ENCODE measurements at regions not wholly inside any gene's neighbourhood (a gene's known extent, or its start where the extent isn't known, plus 50 kb on each side); places are given as distances from the start of the nearest gene placed in this dataset.

DNA sequence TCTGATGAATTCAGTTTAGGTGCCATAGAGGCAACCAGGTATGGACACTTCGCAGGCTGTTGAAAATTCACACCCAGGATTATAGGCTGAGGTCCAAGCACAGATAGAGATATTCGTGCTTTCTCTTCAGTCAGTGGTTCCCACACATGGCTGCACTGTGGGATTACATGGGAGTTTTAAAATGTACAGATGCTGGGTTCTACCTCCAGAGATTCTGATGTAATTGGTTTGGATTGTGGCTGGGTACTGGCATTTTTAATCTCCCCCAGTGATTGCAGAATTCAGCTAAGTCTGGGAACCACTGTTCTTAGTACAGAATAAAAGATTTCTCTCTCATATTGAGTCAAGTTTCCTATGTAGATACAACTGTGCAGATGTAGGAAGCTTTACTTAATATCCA is 91.6 kb downstream of the FOXB1 start:
- no peak for DNase-seq

DNA sequence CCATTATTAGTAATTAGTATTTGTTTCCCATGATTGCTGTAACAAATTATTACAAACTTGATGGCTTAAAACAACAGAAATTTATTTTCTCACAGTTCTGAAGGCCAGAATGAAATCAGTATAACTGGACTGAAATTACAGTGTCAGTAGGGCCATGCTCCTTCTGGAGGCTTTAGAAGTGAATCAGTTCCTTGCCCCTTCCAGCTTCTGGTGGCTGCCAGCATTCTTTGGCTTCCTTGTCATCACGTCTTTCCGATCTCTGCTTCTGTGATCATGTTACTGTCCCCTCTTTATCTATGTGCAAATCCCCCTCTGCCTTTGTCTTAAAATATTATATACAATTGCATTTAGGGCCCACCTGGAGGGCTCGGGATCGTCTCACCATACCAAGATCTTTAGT is 92.0 kb downstream of the FOXB1 start:
- no peak for DNase-seq

DNA sequence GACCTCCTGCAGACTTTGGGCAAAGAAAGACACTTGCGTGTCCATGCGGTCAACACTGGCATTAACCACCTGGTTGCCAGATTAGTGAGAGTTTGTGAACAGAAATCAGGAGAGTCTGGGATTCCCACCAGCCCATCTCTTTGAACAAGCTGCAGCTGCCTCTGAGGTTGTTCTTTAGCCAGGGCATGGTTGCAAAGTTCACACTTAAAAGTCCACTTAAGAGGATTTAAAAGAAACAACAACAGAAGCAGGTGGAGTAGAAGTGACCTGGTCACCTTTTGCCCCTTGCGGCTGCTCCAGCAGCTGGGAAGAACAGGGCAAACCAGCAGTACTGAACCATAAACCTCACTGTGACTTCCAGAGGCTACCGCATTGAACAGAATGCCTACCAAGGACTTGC is 97.3 kb downstream of the FOXB1 start:
- no peak for DNase-seq

DNA sequence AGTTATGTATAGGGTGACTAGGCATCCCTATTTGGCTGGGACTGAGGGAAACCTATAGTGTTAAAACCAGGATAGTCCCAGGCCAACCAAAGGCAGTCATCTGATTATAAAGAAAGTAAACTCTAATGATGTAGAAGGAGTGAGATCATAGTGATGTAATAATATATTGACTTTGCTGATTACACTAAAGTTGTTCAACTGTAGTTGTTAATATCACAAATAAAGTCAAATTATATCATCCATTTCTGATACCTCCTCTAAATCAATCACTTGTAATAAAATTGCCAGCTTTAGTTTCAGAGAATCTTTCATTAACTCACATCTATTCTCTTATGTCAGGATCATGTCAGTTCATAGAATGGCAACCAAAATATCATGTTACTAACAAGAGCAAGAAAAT is 98.6 kb downstream of the FOXB1 start:
- no peak for DNase-seq

DNA sequence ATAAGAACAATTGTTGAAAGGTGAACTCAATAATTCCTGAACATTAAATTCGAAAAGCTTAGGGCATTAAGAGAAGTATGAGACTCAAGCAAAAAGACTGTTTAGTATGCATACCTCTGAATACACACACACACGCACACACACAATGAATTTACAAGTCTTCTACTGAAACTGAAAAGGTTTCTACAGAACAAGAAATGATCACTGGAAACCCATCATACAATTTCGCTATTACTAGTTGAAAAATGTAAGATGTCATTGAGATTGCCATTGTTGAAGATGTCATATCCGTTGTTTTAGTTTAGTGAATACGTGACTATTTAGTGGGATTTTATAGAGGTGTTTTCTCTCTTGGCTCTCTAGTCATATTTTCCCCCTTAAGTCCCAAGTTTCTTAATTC is 106.8 kb downstream of the FOXB1 start:
- DNase-seq: no peak

DNA sequence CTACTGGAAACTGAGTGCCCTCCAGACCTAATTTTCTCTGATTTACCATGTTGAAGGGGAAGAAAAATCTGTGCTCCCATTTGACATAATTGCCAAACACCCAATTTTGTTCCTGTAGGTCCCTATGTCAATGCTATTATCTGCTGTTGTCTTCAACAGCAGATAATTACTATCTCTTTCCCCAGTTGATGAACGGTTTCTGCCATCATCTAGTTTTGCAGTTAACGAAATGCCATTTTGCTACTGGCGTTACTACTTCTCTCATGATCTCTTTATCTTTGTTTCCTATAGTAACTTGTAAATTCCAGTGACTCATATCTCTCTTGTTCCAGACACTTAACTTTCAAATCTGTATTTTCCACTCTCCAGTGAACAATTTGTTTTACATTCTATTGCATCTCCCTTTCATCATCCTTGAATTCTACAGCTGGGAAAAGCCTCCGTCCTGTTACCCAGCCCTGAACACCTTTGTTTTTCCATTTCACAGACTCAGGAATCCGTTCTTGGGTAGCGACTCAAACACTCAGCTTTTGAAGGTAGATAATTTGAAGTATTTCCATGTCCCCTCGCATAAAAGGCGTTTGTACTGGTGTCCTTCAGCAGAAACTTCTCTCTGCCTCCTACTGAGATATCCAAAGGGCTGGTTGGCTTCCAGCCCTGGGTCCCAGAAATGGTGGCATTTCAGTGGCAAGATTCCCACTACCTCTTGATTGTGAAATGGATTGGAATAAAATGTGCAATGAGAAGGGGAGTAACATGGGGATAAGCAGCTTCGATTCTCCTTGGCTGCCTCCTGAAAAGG is 111.7 kb downstream of the FOXB1 start:
- DNase-seq: no peak

DNA sequence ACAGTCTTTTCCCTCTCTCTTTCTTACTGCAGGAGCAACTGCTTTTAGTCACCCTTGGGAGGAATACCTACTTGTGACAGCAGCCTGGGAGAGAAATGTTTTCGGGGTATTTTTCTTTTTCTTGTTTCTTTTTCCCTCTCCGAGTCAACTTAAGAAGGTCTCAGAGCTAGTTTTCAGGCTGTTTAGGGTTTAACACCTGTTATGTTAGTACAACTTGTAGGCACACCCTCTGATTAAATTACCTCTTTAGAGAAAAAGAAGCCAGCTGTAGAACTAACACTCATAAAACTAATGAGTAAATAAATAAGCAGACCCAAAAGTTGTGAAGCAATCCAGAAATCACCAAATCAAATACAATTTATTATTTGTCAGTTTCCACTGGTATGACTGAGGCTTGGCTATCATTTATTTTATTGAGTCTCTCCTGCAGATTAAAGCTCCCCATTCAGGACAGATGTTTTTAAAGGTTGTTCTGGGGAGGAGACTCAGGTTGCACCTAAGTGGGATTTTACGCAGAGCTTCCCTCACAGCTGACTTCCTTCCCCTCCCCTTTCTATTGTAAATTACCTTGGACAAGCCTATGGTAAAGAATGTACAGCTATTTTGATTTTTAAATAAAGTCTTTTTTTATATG is 112.5 kb downstream of the FOXB1 start:
- no peak for DNase-seq

DNA sequence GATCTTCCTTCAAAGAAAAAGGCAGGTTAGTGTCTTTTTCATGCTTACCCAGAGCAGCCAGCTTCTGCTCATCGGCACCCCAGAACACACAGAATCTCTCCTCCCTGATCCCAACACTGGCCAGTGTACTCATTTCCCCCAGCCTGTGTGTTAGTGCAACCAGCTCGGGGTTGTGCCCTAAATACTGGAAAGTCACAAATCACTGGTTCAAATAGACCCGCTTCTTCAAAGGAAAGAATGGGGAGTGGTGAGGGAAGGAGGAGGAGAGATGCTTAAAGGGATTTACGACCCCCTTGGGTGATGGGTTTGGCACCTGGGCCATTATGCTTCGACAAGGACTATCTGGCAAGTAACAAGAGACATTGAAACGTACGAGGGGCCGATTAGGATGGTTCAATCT is 114.0 kb downstream of the FOXB1 start:
- DNase-seq: no peak

DNA sequence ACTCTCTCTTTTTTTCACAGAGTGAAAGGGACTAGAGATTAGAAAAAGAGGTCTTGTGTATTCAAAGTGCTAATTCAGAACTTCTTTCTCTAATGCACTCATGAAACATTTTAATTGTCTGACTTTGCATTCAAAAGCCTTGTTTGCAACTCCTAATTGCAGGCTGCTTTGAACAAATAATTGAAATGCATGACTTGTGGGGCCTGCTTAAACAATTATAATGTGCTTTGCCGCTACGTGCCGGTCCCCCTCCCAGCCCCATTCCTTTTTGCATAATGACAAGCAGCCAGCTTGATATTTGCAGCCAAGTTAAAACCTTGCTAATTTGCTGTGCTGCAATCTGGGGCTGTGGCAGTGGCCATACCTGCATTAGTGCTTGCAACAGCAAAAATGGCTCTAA is 114.5 kb downstream of the FOXB1 start:
- no peak for DNase-seq

DNA sequence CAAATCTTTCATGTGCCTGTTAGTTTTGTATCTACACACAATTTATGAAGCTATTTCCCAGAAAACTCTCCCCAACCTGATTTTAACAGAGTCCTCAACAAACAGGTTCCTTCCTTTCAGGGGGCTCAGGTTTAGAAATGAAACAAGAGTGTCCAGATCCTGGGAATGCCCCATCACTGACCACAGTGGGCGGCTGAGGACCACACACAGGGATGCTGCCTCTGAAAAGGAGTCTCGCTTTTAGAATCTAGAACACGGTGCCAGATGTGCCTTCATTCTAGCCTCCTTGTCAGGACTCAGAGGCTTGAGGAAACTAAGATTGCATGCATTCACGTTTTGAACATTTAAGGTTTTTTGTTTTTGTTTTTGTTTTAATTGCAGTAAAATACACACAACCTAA is 115.0 kb downstream of the FOXB1 start:
- no peak for DNase-seq

DNA sequence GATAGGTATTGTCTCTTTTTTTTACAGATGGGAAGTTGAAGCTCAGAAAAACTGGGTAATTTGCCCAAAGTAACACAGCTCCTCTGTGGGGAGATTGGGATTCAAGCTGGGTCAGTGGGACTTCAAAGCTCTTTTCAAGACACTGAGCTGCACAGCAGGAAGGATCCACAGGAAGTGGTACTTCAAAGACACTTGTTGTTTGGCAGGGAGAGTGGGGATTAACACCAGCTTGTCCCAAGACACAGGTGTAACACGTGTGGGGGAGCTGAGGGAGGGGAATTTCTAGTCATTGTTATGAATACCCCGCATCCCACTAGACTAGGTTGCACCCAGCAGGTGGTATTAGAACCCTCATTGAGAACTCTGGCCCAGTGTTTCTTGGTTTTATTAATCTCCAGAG is 116.0 kb downstream of the FOXB1 start:
- no peak for DNase-seq

DNA sequence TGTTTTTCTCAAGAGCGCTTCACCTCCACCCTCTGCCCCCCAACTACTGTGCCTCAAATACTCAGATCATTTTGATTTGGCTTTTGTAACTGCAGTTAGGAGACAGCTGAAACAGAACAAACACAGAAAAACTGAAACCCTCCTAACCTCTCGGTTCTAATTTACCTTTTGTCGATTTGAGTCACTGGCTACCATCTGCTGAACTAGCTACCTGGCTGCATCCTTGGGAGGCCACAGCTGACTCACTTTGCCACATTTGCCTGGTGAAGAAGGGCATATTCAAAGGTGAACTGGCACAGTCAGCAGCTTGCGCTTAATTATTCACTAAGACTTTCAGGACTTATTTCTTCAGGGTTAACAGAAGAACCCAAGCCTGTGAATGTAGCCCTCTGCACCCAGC is 117.7 kb downstream of the FOXB1 start:
- DNase-seq: no peak

DNA sequence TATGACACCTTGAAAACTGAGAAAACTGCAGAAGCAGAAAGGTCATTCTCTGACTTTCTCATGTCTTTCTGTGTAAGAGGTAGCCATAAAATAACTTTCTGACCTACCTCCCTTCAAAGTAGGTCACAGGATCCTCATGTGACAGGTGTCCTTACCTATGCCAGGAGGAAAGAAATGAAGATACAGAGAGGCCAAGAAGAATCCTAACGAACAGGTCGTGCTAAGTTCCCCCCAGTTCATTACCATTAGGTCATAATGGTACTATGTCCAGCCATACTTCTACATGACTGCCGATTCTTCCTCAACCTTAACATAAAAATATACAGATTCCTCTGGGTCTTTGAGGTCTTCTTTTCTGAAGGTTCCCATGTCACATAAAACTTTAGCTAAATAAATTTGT is 118.6 kb downstream of the FOXB1 start:
- no peak for DNase-seq

DNA sequence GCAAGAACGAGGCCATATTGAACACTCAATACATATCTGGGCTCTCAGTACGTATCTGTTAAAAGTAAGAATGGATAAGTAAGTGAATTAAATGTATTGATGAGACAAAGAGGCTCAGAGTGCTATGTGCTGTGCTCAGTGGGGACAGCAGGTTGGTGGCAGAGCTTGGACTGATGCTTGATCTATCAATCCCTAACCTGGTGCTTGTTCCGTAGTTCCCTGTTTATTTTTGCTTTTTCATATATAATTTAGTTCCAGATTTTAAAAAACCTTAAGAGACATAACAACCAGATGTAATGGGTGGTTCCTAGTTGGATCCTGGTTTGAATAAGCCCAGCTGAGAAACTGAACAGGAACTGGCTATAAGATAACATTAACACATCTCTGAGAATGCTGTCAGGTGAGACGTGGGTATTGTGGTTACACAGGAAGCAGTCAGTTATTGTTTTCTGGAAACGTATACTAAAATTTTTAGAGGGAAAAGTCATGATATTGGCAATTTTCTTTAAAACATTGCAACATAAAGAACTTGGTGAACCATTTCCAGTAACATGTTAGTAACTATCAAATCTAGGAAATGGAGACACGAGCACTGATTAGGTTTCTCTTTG is 120.5 kb downstream of the FOXB1 start:
- no peak for DNase-seq

DNA sequence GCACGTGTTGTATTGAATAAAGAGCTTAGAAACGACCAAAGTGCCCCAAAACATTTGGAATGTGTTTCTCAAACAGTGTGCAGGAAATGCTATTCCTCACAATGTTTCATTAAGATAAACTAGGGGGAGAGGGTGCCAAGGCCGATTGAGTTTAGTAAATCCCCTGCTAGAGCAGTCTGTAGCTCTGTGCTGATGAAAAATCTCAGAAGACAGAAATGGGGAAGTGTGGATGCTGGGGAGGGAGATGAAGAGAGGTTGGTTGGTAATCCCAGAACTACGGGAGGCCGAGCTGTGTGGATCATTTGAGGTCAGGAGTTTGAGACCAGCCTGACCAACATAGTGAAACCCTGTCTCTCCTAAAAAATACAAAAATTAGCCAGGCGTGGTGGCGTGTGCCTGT is 121.2 kb downstream of the FOXB1 start:
- no peak for DNase-seq

DNA sequence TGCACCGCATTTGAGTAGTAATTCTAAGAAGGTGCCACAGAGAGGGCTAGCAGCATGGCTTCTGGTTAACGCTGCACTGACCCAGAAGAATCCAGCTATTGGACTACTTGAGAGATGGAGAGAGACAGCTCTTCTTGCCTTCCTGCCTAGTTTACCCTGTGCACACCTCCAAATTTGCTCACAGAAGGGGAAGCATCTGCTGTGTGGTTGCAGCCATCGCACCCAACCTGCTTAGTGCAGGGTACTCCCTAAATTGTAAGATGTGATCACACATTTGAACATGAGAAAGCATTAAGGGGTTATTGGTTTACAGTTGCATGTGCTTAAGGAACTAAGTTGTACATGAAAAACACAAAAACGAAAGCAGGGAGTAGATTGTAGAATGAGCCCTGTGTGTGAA is 122.1 kb downstream of the FOXB1 start:
- no peak for DNase-seq

DNA sequence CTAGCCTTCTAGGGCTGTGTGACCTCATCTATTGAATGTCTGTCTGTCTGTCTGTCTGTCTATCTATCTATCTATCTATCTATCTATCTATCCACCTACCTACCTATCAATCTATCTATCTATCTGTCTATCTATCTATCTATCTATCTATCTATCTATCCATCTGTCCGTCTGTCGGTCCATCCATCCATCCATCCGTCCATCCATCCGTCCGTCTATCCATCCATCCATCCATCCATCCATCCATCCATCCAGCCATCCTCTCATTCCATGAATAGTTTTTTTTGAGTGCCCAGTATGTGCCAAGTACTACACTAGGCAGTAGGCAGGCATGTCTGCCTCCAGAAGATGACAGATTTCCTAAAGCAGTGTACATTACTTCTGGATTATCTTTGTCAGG is 122.5 kb downstream of the FOXB1 start:
- no peak for DNase-seq

DNA sequence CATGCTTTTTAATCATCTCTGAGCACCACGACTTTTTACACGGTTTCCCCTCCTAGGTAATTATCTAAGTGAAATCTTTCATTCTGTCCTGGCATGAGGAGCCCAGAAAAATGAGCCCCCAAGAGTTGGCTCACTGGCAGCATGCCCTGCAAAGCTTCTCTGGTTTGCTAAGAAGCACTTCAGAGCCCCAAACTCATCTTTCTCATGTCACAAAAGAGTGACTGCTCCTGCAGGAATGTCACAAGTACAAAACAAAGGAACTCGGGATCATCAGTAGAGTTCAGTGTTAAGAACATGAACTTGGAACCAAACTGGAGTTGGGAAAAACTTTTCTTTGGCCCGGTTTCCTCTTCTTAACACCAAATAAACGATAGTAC is 123.9 kb downstream of the FOXB1 start:
- no peak for DNase-seq

DNA sequence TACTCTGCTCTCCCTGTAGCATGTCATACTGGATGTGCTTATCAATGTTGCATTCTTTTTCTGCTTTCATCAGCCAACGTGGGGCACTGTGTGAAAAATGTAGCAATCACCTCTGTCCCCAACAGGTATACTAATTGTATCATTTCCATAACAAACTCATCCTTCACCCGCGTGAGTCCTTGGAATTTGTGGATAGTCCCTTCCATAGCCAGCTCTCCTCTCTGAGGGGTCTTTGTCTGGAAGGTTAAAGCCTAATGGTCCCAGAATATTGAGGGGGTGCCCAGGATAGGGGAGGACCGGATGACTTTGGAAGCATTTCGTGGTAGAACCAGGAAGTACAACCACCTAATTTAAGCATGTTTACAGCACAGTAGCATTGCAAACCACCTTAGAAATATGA is 124.6 kb downstream of the FOXB1 start:
- no peak for DNase-seq

DNA sequence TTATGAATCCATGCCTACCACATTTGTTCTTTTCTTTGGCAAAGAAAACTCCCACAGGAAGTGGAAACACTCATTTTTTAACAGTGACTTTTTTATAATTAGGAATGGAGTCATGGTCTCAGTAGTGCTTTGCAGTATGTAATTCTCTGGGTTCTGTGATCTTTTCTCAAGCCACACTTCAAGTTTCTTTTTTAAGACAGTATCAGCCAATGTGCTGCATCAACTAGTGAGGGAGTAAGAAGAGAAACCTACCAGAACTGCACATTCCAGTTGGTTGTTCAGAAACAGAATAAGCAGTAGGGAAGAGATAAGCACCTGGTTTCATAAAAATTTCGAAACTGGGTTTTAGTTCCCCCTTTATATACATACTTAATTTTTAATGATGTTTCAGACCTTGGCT is 126.3 kb downstream of the FOXB1 start:
- no peak for DNase-seq

DNA sequence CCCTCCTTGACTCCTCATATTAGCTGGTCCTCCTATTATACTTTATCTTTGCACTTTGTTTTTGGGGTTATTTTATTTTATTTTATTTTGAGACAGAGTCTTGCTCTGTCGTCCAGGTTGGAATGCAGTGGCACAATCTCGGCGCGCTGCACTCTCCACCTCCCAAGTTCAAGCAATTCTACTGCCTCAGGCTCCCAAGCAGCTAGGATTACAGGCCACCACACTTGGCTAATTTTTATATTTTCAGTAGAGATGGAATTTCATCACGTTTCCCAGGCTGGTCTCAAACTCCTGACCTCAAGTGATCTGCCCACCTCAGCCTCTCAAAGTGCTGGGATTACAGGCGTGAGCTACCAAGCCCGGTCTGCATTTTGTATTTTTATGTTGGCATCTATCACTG is 126.7 kb downstream of the FOXB1 start:
- DNase-seq: no peak

DNA sequence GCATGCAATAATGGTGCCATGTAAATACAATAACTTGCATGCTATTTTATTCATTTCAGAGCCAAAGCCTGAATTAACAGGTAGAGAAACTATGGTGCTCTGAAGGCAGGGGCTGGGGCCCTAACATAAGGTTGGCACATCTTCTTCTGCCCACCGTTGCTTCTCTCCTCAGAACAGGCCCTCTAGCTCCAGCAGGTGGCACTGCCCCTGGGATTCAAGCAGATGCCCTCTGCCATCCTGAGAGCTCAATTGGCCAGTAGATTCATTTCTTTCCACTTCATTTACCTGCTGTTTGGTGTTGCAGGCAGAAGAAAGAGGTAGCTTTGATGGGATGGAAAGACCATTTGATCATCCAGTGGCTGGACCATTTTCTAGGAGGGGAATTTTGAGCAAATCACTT is 130.5 kb downstream of the FOXB1 start:
- no peak for DNase-seq

DNA sequence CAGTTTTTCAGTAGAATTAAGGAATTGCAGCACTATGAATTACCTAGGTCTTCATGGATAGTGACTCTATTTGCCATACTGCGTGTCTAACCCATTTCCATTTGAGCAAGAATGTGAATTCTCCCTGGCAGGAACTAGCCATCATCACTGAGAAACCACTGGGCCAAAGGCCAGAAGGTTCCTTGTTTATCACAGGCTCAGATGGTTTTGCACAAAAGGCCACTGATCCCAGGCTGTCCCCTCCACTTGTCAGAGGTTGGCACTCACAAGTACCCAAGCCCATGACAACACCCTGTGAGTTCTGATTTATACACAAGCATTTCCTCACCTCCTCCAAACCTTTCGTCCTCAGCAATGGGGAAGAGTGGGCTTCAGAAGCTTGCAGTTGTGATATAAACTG is 131.8 kb downstream of the FOXB1 start:
- no peak for DNase-seq

DNA sequence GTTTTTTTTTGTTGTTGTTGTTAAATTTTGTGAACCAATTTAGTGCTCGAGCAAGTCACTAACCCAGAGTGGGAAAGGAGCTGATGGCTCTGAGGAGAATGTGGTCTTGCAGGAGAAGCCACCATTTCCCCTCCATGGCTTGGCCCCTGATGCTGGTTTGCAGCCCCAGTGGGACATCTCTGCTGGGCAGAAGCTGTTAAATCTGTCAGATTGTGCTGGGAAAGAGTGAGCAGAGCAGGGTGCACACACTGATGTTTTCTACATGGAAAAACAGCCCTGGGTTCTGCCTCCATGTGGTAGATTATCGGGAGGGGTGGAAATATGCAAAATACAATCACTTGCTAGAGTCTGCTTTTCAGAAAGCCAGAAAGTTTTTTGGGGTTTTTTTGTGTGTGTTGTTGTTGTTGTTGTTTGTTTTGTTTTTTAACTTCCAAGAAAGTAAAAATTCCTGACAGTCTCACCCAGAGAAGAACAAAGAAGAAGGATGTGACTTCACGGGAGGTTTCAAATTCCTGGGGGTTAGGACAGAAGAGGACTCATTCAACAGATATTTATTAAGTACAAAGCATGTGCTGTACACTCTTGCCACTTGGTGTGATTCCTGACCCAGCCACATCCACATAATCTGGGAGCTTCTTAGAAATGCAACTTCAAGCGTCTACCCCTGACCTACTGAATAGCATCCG is 133.7 kb downstream of the FOXB1 start:
- no peak for DNase-seq
